ENCODE measurements at regions not wholly inside any gene's neighbourhood (a gene's known extent, or its start where the extent isn't known, plus 50 kb on each side); places are given as distances from the start of the nearest gene placed in this dataset.
A peak's percentile ranks its signal among the peaks of the same experiment; 100 is the strongest.

DNA sequence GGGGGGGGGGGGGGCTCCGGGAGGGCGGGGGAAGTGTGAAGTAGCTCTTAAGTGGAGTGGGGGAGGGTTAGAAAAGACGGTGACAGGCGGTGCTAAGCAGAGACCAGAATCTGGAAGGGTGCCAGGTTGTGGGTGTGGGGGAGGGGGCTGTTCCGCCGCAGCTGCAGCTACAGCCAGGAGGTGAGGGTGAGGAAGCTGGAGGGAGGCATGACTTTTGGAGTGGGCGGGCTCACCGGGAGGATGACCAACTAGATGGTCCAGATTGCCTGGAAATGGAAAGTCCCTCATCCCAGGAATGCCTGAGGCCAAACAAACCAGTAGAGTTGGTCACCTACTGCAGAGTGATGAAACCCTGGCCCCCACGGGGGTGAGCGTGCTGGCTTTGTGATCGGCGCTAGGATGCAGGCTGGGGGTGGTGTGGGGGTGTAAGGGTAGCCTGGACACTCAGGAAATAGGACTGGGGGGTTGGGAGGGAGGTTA is 158.1 kb upstream of the SHB start:
- Histone ChIP-seq H3K4me1 (ENCODE audit: control insufficient read depth in 2 of 2, insufficient read depth in 2 of 2, low read length in 1 of 2) (peaks cover 4 to 9% of the 10 kb centered on the region in 2 donors), H3K36me3 (ENCODE audit: control insufficient read depth in 2 of 2, insufficient read depth in 2 of 2, low read length in 1 of 2) (no peaks in the 10 kb centered on the region), H3K9me3 (ENCODE audit: control insufficient read depth in 2 of 2, insufficient read depth in 1 of 2, low read depth in 1 of 2, low read length in 1 of 2) (peaks cover 0 to 3% of the 10 kb centered on the region in 2 donors), H3K27me3 (ENCODE audit: control insufficient read depth in 1 of 2, insufficient read depth in 2 of 2, low read length in 2 of 2) (no peaks in the 10 kb centered on the region), H3K4me3 (ENCODE audit: low read depth in 1 of 2, low read length in 2 of 2) (no peak overlapping the region), H3K27ac (ENCODE audit: low read depth in 2 of 2, low read length in 1 of 2) (no peak overlapping the region)
- 3 to 5% methylated on average over 11 to 12 of the region's 12 CpGs for WGBS, 2 donors

DNA sequence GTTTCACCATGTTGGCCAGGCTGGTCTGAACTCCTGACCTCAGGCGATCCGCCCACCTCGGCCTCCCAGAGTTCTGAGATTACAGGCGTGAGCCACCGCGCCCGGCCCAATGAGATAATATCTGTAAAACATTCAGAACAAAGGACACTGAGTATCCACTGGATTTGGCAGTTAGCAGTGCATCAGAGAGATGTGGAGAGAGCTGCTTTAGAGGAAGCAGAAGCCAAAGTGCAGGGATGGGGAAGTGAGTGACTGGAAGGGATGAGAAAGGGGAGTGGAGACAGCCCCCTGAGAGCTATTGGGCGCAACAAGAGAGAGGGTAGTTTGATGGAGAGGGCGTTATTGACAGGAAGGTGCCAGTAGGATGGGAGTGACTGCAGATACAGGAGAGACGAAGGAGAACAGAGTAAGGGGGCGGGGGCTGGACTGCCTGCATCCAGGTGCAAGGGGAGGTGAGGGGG is 157.5 kb upstream of the SHB start:
- H3K9me3 ChIP-seq (ENCODE audit: control insufficient read depth in 2 of 2, insufficient read depth in 1 of 2, low read depth in 1 of 2, low read length in 1 of 2) = peaks cover 0 to 3% of the 10 kb centered on the region in 2 donors
- no peaks in the 10 kb centered on the region for H3K27me3 ChIP-seq (ENCODE audit: control insufficient read depth in 1 of 2, insufficient read depth in 2 of 2, low read length in 2 of 2)
- 15 to 20% methylated on average over 11 of the region's 11 CpGs for WGBS, 2 donors
- no peak overlapping the region for H3K4me3 ChIP-seq (ENCODE audit: low read depth in 1 of 2, low read length in 2 of 2)
- H3K36me3 ChIP-seq (ENCODE audit: control insufficient read depth in 2 of 2, insufficient read depth in 2 of 2, low read length in 1 of 2) = no peaks in the 10 kb centered on the region
- peaks cover 4 to 9% of the 10 kb centered on the region in 2 donors for H3K4me1 ChIP-seq (ENCODE audit: control insufficient read depth in 2 of 2, insufficient read depth in 2 of 2, low read length in 1 of 2)
- H3K27ac ChIP-seq (ENCODE audit: low read depth in 2 of 2, low read length in 1 of 2) = no peak overlapping the region

DNA sequence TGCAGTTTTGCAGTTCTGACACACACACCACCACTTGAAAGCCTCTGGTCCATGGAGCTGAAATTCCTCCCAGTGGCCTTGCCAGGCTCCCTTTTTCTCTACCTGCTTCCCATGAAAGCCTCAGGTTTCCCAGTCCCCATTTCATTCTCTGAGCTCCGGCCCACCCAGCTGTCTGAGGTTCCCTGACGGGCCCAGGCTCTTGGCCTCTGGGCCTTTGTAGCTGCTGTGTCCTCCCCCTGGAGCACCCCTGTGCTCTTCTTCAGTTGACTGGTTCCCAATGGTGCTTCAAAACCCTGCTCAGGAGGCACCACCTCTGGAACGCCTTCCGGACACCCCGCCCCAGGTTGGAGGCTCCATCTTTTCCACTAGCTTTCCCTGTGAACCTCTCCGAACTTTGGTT is 155.9 kb upstream of the SHB start:
- H3K4me1 ChIP-seq (ENCODE audit: control insufficient read depth in 2 of 2, insufficient read depth in 2 of 2, low read length in 1 of 2) = peaks cover 4 to 9% of the 10 kb centered on the region in 2 donors
- H3K4me3 ChIP-seq (ENCODE audit: low read depth in 1 of 2, low read length in 2 of 2) = no peak overlapping the region
- WGBS, 2 donors = 95 to 96% methylated on average over 6 of the region's 6 CpGs
- no peaks in the 10 kb centered on the region for H3K27me3 ChIP-seq (ENCODE audit: control insufficient read depth in 1 of 2, insufficient read depth in 2 of 2, low read length in 2 of 2)
- H3K9me3 ChIP-seq (ENCODE audit: control insufficient read depth in 2 of 2, insufficient read depth in 1 of 2, low read depth in 1 of 2, low read length in 1 of 2) = peaks cover 0 to 3% of the 10 kb centered on the region in 2 donors
- no peaks in the 10 kb centered on the region for H3K36me3 ChIP-seq (ENCODE audit: control insufficient read depth in 2 of 2, insufficient read depth in 2 of 2, low read length in 1 of 2)
- no peak overlapping the region for H3K27ac ChIP-seq (ENCODE audit: low read depth in 2 of 2, low read length in 1 of 2)

DNA sequence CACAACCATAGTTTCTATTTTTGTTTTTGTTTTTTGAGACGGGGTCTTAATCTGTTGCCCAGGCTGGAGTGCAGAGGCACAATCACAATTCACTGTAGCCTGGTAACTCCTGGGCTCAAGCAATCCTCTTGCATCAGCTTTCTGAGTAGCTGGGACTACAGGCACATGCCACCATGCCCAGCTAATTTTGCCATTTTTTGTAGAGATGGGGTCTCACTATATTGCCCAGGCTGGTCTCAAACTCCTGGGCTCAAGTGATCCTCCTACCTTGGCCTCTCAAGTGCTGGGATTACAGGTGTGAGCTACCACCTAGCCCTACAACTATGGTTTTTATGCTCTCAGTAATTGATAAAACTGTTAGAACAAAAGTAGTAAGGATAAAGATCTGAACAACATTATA is 147.5 kb upstream of the SHB start:
- Histone ChIP-seq H3K9me3 (ENCODE audit: control insufficient read depth in 2 of 2, insufficient read depth in 1 of 2, low read depth in 1 of 2, low read length in 1 of 2) (no peaks in the 10 kb centered on the region), H3K4me3 (ENCODE audit: low read depth in 1 of 2, low read length in 2 of 2) (no peak overlapping the region), H3K36me3 (ENCODE audit: control insufficient read depth in 2 of 2, insufficient read depth in 2 of 2, low read length in 1 of 2) (no peaks in the 10 kb centered on the region), H3K27me3 (ENCODE audit: control insufficient read depth in 1 of 2, insufficient read depth in 2 of 2, low read length in 2 of 2) (no peaks in the 10 kb centered on the region), H3K4me1 (ENCODE audit: control insufficient read depth in 2 of 2, insufficient read depth in 2 of 2, low read length in 1 of 2) (no peaks in the 10 kb centered on the region), H3K27ac (ENCODE audit: low read depth in 2 of 2, low read length in 1 of 2) (no peak overlapping the region)
- WGBS, 2 donors = 88 to 96% methylated on average over 1 of the region's 1 CpG

DNA sequence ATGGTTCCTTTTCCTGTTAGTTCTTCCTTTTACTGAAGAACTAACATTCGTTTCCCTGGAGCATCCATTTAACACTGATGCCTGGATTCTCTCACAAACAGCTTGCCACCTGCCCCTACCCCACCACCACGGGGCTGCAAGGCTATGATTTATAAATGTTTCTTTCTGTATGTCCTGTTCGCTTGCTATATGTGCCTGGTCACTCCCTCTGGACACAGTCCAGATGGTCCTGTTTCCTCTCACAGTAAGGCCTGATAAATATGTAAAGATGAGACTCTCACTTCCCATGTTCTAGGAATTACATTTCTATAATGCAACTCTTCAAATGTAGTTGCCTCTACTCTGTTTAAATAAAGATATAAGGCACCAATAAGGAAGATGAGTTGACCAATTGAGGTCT is 146.4 kb upstream of the SHB start:
- Histone ChIP-seq H3K4me3 (ENCODE audit: low read depth in 1 of 2, low read length in 2 of 2) (no peak overlapping the region), H3K27me3 (ENCODE audit: control insufficient read depth in 1 of 2, insufficient read depth in 2 of 2, low read length in 2 of 2) (no peaks in the 10 kb centered on the region), H3K4me1 (ENCODE audit: control insufficient read depth in 2 of 2, insufficient read depth in 2 of 2, low read length in 1 of 2) (no peaks in the 10 kb centered on the region), H3K36me3 (ENCODE audit: control insufficient read depth in 2 of 2, insufficient read depth in 2 of 2, low read length in 1 of 2) (no peaks in the 10 kb centered on the region), H3K27ac (ENCODE audit: low read depth in 2 of 2, low read length in 1 of 2) (no peak overlapping the region), H3K9me3 (ENCODE audit: control insufficient read depth in 2 of 2, insufficient read depth in 1 of 2, low read depth in 1 of 2, low read length in 1 of 2) (no peaks in the 10 kb centered on the region)
- 53 to 54% methylated on average over 3 of the region's 3 CpGs for WGBS, 2 donors

DNA sequence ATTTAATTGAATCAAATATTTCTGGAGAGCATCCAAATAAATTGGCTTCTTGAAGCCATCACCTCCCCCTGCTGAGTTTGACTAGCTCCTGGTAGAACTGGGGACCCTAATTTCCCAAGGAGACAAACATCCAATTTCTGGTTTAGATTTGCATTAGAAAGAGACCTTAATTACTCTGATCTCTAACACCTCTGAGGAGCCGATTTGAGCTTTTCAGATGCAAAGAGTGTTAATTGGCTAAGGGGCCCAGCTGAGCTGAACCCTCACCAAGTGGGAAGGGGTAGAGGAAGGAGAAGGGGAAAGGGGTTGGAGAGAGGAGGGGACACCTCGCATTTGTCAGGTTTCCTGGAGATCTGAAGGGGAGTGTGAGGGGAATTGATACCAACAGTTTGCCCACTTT is 145.4 kb upstream of the SHB start:
- Histone ChIP-seq H3K9me3 (ENCODE audit: control insufficient read depth in 2 of 2, insufficient read depth in 1 of 2, low read depth in 1 of 2, low read length in 1 of 2) (no peaks in the 10 kb centered on the region), H3K27me3 (ENCODE audit: control insufficient read depth in 1 of 2, insufficient read depth in 2 of 2, low read length in 2 of 2) (no peaks in the 10 kb centered on the region), H3K4me1 (ENCODE audit: control insufficient read depth in 2 of 2, insufficient read depth in 2 of 2, low read length in 1 of 2) (no peaks in the 10 kb centered on the region), H3K4me3 (ENCODE audit: low read depth in 1 of 2, low read length in 2 of 2) (no peak overlapping the region), H3K27ac (ENCODE audit: low read depth in 2 of 2, low read length in 1 of 2) (no peak overlapping the region), H3K36me3 (ENCODE audit: control insufficient read depth in 2 of 2, insufficient read depth in 2 of 2, low read length in 1 of 2) (no peaks in the 10 kb centered on the region)
- WGBS, 2 donors = 57 to 70% methylated on average over 2 of the region's 2 CpGs

DNA sequence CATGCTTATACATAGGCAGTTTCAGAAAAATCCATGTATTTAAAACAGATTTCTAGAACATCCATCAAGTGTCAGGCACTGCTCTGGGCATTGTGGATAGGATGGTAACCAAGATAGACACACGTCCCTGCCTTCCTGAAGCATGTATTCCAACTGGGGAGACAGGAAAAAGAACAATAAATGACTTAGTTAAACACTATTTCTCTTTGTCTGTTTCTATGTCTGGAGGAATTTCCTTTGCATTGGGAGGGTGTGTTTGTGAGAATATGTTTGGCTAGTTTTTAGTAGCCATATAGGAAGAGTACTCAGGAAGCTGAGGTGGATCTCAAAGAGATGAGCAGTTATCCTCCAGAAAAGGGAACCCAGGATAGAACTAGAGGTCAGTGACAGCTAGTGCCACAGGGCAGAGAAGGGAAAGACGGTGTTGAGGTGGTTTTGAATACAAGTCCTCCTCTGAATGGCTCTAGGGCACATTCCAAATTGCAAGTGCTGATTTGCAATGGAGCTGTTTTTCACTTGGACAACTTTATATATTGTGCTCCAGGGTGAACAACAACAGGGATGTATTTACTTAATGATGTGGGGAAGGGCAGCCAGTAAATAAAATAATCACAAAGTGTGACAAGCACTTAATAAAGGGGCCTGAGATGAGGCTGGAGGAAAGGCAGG is 144.7 kb upstream of the SHB start:
- Histone ChIP-seq H3K4me1 (ENCODE audit: control insufficient read depth in 2 of 2, insufficient read depth in 2 of 2, low read length in 1 of 2) (no peaks in the 10 kb centered on the region), H3K36me3 (ENCODE audit: control insufficient read depth in 2 of 2, insufficient read depth in 2 of 2, low read length in 1 of 2) (no peaks in the 10 kb centered on the region), H3K27me3 (ENCODE audit: control insufficient read depth in 1 of 2, insufficient read depth in 2 of 2, low read length in 2 of 2) (no peaks in the 10 kb centered on the region), H3K27ac (ENCODE audit: low read depth in 2 of 2, low read length in 1 of 2) (no peak overlapping the region), H3K9me3 (ENCODE audit: control insufficient read depth in 2 of 2, insufficient read depth in 1 of 2, low read depth in 1 of 2, low read length in 1 of 2) (no peaks in the 10 kb centered on the region), H3K4me3 (ENCODE audit: low read depth in 1 of 2, low read length in 2 of 2) (no peak overlapping the region)
- WGBS, 2 donors = 21 to 50% methylated on average over 2 of the region's 2 CpGs

DNA sequence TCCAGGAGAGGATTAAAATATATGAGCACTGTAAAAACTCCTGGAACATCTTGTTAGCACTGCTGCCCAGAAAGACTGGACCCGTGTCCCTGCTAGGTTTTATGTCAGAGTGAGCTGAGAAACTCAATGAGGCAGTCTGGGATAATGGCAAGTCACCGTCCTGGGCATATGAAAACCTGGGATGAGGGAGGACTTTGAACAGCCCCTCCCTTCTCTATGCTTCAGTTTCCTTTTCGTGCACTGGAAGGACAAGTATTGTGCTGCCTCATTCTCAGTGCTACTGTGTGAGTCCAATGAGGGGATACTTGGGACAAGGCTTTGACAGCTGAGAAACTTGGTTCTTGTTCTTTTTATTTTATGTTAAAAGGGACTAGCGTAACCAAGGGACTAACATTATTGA is 143.0 kb upstream of the SHB start:
- no peaks in the 10 kb centered on the region for H3K36me3 ChIP-seq (ENCODE audit: control insufficient read depth in 2 of 2, insufficient read depth in 2 of 2, low read length in 1 of 2)
- H3K9me3 ChIP-seq (ENCODE audit: control insufficient read depth in 2 of 2, insufficient read depth in 1 of 2, low read depth in 1 of 2, low read length in 1 of 2) = peaks cover 0 to 3% of the 10 kb centered on the region in 2 donors
- no peak overlapping the region for H3K4me3 ChIP-seq (ENCODE audit: low read depth in 1 of 2, low read length in 2 of 2)
- 58 to 69% methylated on average over 4 of the region's 4 CpGs for WGBS, 2 donors
- H3K27ac ChIP-seq (ENCODE audit: low read depth in 2 of 2, low read length in 1 of 2) = no peak overlapping the region
- H3K4me1 ChIP-seq (ENCODE audit: control insufficient read depth in 2 of 2, insufficient read depth in 2 of 2, low read length in 1 of 2) = no peaks in the 10 kb centered on the region
- no peaks in the 10 kb centered on the region for H3K27me3 ChIP-seq (ENCODE audit: control insufficient read depth in 1 of 2, insufficient read depth in 2 of 2, low read length in 2 of 2)

DNA sequence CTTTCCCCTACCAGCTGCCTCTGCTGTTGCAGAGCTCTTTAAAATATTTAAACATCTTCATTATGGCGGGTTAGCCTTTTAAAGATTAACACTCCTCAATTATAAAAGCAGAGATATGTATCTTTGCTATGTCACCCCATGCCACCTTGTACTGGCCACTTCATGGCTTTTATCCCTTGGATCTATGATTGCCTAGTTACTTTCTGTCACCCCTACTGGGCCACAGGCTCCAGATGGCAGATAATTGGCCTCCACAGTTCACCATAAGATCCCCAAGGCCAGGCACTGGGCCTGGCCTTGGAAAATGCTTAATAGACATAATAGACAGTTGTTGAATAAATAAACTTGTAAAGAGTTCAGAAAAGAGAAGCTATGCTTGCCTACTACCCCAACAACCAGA is 142.0 kb upstream of the SHB start:
- H3K36me3 ChIP-seq (ENCODE audit: control insufficient read depth in 2 of 2, insufficient read depth in 2 of 2, low read length in 1 of 2) = no peaks in the 10 kb centered on the region
- no peak overlapping the region for H3K27ac ChIP-seq (ENCODE audit: low read depth in 2 of 2, low read length in 1 of 2)
- no peak overlapping the region for H3K4me3 ChIP-seq (ENCODE audit: low read depth in 1 of 2, low read length in 2 of 2)
- H3K4me1 ChIP-seq (ENCODE audit: control insufficient read depth in 2 of 2, insufficient read depth in 2 of 2, low read length in 1 of 2) = no peaks in the 10 kb centered on the region
- 89 to 94% methylated on average over 1 of the region's 1 CpG for WGBS, 2 donors
- H3K9me3 ChIP-seq (ENCODE audit: control insufficient read depth in 2 of 2, insufficient read depth in 1 of 2, low read depth in 1 of 2, low read length in 1 of 2) = peaks cover 0 to 3% of the 10 kb centered on the region in 2 donors
- H3K27me3 ChIP-seq (ENCODE audit: control insufficient read depth in 1 of 2, insufficient read depth in 2 of 2, low read length in 2 of 2) = no peaks in the 10 kb centered on the region

DNA sequence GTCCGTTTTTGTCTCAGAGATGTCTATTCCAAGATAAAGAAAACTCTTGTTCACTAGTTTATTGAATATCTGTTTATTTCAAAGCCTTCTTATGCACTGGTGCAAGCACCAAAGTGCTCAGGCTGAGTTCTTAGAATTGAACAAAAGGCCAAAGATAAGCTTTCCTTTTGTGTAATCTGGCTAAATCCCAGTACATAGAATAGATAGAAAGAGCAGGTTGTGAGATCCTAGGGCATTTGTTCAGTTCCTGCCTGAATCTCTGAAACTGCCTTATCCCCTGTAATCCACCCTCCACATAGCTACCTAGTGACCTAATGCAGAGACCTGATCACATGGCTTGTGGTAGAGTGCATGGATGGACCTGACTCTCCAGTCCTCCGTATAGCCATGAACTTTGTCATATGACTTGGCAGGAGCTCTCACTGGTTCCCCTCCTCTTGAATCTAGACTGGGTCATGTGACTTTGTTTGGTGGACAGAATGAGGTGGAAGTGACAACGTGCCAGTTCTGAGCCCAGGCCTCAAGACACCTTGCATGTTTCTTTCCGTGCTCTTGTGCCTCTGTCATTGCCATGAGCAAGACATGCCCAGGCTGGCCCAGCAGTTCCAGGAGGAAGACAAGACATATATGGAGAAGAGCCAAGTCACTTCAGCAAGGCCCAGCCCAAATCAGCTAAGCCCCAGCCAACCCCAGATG is 139.3 kb upstream of the SHB start:
- Histone ChIP-seq H3K4me1 (ENCODE audit: control insufficient read depth in 2 of 2, insufficient read depth in 2 of 2, low read length in 1 of 2) (no peaks in the 10 kb centered on the region), H3K4me3 (ENCODE audit: low read depth in 1 of 2, low read length in 2 of 2) (no peak overlapping the region), H3K36me3 (ENCODE audit: control insufficient read depth in 2 of 2, insufficient read depth in 2 of 2, low read length in 1 of 2) (no peaks in the 10 kb centered on the region), H3K27ac (ENCODE audit: low read depth in 2 of 2, low read length in 1 of 2) (peak overlapping the region; percentile 77 to 87), H3K9me3 (ENCODE audit: control insufficient read depth in 2 of 2, insufficient read depth in 1 of 2, low read depth in 1 of 2, low read length in 1 of 2) (peaks cover 0 to 3% of the 10 kb centered on the region in 2 donors), H3K27me3 (ENCODE audit: control insufficient read depth in 1 of 2, insufficient read depth in 2 of 2, low read length in 2 of 2) (no peaks in the 10 kb centered on the region)
- 50 to 55% methylated on average over 4 of the region's 4 CpGs for WGBS, 2 donors

Data from esophagus (tissue), 2 donors.